ENCODE measurements at regions not wholly inside any gene's neighbourhood (a gene's known extent, or its start where the extent isn't known, plus 50 kb on each side); places are given as distances from the start of the nearest gene placed in this dataset.

DNA sequence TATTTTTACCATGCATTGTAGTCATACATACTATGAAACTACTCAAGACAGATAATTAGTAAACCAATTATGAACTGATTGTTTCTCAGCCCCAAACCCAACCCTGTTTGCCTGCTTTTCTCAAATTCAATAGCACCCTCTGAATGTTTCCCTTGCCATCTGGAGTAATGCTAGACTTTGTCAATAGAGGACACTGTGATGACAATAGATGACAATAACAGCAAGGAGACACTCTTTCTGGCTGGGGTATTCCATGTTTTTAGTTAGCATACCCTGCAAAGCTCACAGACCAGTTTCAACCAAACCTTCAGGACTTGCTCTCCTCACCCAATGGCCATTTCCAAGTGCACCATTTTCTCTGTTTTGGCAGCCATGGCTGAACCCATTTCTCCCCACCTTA lies 108.5 kb upstream of the LRRC7 start:
- no peak for DNase-seq

DNA sequence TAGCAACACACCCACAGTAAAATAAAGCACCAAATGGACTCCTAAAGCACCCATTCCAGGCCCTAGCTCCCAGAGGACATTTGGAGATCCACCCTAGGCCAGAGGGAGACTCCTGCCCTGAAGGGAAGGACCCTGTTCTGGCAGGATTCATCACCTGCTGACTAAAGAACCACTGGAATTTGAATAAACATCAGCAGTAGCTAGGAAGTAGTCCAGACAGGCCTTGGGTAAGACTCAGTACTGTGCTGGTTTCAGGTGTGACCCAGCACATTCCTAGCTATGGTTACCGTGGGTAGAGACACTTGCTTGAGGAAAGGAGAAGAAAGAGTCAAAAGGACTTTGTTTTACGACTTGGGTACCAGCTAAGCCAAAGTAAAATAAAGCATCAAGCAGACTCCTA lies 92.7 kb upstream of the LRRC7 start:
- DNase-seq, result no peak

DNA sequence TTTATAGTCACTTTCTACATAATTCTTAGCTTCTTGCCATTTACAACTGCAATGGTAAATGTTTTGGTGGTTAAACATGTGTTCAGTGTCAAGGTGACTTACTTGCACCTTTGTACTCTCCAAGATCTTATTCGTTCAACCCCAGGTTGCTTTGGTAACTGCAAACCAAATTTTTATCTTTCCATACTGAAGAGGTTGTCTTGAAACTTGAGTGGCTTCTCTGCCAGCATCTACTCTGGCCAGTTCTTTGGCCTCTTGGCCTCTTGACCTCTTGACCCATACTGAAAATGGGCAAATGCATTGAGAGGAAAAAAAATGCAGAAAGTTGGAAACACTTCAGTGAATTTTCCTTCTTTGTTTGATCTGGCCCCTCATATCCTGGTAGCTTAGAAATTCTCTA lies 88.0 kb upstream of the LRRC7 start:
- DNase-seq, result no peak

DNA sequence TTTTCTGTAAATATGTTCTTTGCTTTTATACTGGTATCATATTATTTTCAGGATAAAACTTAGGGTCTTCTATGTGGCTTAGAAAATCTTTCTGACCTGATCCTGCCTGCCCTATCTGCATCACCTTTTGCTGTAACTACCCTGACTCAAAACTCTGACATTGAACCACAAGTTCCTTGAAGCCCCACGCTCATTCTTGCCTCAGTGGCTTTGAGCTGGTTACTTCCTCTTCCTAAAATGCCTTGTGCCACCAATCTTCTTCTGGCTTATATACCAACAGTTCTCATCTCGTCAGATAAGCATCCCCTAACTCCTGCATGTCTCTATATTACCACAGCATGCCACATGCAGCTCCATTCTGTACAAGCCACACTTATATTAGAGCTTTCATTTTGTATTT lies 84.5 kb upstream of the LRRC7 start:
- DNase-seq, result no peak

- DNase-seq, result no peak
Observed at GRCh38 chr1:69485616-69486015, 82.1 kb upstream of the LRRC7 start.

DNA sequence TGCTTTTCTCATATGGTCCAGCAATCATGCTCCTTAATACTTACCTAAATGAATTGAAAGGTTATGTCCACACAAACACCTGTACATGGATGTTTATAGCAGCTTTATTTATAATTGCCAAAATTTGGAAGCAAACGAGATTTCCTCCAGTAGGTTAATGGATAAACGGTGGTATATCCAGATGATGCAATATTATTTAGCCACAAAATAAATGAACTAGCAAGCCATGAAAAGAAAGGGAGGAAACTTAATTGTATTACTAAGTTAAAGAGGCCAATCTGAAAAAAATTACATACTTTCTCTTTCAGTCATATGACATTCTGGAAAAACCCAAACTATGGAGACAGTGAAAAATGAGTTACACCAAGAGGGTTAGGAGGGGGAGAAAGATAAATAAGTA lies 76.3 kb upstream of the LRRC7 start:
- DNase-seq, result no peak

- no peak for DNase-seq
Observed at GRCh38 chr1:69492286-69492685, 75.4 kb upstream of the LRRC7 start.

DNA sequence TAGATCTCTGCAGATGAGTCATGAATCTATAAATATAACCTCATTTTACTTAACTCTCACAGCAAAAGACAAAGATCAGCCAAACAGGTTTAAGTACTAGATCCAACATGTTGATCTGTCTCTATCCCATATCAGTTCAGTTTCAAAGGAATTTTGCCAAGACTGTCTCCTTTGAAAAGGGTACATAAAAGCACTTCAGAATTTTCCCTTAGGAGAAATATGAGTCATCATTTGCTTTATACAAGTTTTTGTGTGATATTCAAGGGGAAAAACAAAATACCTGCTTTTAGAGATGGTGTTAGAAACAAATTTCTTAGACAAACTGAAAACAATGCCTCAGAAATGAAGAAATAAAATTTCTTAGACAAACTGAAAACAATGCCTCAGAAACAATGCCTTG lies 73.5 kb upstream of the LRRC7 start:
- no peak for DNase-seq

DNA sequence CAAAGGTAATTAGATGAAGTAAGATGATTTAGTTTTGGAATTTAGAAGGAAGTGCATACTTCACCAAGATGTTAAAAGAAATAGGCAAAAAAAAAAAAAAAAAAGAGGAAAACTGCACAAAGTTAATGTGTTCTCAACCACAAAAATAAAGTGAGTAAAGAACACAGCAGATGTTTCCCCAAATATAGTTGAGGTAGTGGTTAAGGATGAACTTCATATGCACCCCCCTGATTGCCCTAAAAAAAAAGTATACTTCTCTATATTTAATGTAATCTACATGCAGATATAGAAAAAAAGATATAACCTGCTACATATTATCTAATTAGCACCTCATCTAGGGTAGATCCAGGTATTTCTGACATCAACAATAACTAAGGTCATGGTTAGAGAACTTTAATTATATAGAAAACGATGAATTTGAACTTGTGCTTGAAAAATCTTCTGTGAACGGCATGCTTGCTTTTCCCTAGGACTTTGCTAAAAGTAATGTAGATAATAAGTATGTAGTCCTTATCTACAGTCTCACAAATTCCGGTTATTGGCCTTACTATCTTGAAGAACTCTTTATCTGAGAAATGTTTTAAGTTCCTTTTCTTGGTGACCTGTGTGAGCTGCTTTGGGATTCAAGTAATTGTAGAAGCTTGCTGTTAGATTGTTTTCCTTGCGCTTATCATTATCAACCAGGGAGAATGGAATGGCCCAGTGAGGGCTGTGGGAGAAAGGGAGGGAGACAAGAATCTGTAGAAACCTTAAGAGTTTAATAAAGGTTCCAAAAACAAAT lies 70.1 kb upstream of the LRRC7 start:
- no peak for DNase-seq

- DNase-seq, result no peak
Observed at GRCh38 chr1:69498711-69499110, 69.0 kb upstream of the LRRC7 start.

DNA sequence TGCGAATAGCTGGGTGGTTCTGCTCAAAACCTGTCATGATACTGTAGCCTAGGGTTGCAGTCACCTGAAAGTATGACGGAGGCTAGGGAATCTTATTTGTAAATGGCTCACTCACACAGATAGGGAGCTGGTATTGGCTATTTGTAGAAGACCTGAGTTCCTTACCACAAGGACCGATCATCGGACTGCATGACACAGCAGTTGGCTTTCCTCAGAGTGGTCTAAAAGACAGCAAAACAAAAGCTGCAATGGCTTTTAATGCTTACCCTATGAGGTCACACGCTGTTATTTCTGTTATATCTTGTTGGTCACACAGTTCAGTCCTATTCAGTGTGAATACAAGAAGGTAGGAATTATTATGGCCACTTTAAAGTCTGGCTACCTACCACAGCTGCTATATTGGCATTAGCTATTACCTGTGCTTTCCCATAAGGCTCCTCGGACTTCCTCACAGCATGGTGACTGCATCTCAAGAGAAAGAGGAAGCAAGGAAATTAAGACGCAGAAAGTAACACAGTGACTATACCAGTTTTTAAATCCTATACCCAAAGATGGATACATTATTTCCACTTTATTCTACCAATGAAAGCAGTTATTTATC lies 68.4 kb upstream of the LRRC7 start:
- DNase-seq, result no peak

DNA sequence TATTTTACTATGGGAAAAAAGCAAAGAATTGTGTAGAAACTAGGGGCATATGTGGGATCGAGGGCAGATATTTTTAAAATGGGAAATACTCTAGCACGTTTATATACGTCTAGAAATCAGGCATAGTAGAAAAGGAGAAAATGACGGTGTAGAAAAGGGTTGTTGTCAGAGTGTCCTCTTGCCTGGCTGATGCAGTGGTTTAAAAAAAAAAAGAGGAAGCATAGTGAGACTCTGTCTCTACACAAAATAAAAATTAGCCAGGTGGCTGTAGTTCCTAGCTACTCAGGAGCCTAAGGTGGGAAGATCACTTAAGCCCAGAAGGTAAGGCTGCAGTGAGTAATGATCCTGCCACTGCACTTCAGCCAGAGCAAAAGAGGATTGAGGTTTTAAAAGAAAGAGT lies 64.7 kb upstream of the LRRC7 start:
- DNase-seq, result no peak

DNA sequence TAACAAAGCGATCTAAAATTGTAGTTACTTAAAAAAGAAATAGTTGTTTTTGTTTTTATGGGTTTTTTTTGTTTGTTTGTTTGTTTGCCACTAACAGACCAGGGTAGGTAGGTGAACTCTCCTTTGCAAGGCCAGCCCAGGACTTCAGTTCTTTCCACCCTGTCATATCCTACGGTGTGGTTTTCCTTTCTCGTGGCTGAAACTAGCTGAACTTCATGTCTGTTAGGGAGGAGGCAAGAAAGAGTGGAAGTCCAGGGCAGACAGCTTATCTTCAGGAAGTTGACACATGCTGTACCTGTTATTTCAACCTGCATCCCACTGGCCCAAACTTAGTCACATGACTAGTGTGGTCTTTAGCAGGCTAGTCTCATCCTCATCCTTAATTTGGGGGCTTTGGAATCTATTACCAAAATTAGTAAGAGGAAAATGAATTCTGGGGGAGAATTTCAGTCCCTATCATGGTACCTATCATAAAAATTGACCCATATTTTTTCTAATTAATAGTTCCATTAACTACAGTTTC lies 62.9 kb upstream of the LRRC7 start:
- DNase-seq, result no peak

DNA sequence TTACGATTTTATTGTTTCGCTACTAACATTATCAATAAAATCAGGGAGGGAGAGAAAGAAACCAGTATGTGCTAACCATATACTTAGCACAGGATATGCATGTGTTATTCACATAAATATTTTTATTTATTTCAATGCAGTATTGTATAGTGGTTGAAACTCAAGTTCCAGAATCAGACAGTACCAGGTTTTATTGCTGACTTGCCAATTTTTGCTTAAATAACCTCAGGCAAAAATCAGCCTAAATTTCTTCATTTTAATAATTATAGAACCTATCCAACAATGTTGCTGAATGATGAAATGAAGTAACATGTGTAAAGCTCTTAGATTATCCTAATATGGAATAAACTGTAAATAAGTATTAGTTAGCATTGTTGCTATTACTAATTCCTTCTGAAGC lies 61.4 kb upstream of the LRRC7 start:
- DNase-seq, result no peak

DNA sequence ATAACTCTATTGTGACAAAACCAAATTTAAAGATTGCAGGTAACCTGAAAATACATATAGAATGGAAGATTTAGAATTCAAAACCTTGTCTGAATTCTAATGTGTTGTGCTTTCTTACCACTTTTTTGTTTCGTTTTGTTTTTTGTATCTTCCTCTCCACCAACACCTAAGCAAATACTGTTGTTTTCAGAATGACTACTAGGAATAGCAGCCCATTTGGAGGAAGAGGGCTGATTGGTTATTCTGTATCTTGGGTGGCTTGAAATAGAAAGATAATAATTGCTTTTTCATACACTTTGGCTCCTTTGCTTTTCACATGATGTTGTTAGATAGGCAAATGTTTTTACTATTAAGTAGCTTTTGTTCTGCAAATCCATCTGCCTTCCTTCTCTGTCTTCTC lies 61.0 kb upstream of the LRRC7 start:
- no peak for DNase-seq

DNA sequence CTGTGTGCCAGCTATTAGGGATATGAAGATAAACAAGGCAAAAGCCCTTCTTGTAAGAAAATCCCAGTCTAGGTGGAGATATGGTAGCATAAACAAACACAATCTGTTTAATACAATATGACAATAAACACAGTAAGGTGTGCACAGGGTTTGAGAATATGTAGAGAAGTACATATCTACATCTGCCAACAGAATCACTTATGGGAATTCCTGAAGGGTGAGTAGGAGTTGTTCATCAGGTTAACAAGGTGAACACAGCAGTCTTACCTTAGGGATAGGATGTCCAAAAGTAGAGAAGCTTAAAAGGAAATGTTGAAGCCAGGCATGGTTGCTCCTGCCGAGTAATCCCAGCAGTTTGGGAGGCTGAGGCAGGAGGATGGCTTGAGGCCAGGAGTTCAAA lies 57.7 kb upstream of the LRRC7 start:
- no peak for DNase-seq

- no peak for DNase-seq
Observed at GRCh38 chr1:69511426-69512192, 56.1 kb upstream of the LRRC7 start.

- DNase-seq, result no peak
Observed at GRCh38 chr1:69513601-69514000, 54.1 kb upstream of the LRRC7 start.

All from hindlimb muscle (tissue), 1 donor.